ENCODE measurements at regions not wholly inside any gene's neighbourhood (a gene's known extent, or its start where the extent isn't known, plus 50 kb on each side); places are given as distances from the start of the nearest gene placed in this dataset.
A peak's percentile ranks its signal among the peaks of the same experiment; 100 is the strongest.
"Not testable (repeated sequence)": the region's sequence is repeated elsewhere in the genome, so short reads cannot be mapped to it uniquely, and the experiment has no call there.

DNA sequence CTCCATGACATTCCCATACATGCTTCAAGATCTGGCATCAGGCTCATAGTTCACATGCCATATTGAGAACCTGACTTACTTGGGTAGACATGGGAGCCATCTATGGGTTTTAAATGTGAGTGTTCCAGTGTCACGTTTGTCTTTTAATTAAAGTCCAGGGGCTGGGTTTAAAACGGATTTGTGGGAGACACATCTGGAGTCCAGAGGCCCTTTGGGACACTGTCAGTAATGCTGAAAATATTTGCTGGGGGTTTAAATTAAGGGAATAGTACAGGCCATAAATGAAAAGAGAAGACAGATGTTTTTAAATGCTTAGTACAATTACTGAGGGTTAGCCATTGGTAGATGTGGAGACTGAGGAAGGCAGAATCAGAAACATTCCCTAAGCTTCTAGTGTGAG lies 478.0 kb downstream of the PID1 start:
- DNase-seq (ENCODE audit: low read depth), result no peak

DNA sequence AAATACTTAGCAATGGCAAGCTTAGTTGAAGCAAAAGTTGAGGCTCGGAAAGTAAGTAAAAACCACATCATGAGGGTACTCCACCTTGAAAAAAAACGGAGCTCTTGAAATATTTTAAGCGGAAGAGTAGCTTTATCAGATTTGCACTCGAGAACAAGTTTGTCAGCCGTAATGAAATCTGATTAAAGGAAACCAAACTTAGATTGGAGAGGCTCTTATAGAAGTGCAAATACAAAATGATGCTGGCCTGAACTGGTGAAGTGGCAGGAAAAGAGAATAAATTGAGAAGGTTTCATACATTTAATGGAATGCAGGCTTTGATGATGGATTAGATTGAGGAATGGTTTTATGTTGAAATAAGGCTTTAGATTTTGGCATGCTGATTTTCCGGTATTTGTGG lies 484.2 kb downstream of the PID1 start:
- no peak for DNase-seq (ENCODE audit: low read depth)

DNA sequence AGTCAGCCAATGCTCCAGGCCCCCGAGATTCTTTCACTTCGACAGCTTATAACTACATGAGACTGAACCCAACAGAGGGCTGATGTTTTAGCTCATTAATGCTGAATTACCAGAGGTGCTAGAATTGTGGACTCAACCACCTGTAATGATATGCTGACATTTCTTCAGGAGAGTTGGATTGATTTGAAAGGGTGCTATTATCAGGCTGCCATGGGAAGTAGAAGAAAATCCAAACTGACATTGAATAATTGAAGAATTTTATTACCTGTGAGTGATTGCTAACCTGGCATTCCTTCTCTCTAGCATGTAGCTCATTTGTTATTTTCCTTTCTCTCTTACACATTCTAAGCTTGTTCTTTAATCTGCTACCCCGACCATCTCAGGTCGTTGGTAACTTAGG lies 488.8 kb downstream of the PID1 start:
- DNase-seq (ENCODE audit: low read depth), result no peak

DNA sequence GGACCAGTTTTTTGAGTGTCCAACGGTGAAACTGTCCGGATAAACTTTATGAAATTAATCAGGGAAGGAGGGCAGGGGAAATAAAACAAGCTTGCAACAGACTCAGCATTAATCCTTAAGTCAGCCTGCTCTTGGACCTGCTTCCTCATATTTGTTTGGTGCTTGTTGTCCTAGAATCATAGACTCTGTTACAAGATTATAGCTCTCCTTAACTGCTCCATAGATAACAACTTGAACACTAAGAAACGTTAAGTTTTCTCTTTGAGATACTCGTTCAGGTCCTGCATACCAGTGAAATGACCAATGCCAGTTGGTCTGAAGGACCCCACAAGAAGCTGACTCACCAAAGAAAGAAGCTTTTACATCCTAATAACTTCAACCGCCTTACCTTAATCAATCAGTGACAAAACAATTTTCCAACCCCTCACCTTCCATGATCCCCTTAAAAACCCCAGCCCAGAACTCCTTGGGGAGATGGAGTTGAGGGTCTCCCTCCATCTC lies 493.2 kb downstream of the PID1 start:
- peak; percentile 83 for DNase-seq (ENCODE audit: low read depth)

DNA sequence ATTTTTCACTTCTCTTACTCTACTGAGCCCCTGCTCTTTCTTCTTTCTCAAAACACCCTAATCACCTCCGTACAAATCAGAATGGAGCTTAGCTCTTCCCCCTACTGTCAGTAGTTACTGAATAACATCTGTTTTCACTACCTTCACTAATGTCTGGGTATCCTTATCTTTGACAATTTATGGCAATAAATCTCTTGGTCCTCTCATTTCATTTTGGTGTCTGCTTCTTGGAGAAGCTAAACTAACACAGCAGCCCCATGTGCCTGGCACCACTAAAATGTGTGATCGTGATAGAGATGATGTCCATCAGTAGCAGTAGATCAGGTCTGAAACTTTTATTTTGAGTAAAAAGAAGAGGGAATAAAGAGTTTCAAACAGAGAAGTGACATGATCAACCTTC lies 496.5 kb downstream of the PID1 start:
- no peak for DNase-seq (ENCODE audit: low read depth)

DNA sequence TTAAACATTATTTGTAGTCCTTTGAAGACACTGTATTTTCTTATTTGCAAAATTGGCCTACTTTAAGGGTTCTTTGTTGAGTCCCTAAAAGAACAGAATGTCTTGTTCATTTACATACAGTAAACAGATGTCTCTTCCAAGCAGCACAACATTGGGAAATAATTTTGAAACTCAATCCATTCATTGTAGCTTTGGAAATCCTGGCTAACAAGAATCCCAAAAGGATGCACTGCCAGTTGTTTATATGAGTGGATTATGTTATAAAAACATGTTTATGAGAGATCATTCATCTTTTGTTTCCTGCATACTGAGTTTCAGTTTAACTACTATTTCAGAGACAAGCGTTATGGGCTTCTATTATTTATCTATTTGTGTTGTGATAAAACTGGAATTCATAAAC lies 499.3 kb downstream of the PID1 start:
- DNase-seq (ENCODE audit: low read depth), result no peak

DNA sequence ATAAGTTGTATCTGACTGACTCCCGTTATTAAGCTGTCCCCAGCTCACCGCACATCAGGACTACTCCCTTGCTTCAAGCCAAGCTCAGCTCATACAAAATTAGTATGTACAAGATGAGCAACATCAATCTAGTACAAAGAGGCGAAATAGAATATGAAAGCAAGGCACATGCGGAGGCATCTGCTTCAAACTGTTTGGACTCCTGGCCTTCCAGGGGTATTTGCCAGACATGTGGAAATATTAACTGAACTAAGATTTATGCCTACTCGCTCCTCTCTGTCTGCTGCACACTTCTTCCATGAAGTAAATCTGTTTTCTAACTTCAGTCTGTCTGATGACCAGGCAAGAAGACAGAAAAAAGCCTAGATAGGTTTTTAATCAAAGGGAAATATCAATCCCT lies 499.8 kb downstream of the PID1 start:
- DNase-seq (ENCODE audit: low read depth), result no peak

DNA sequence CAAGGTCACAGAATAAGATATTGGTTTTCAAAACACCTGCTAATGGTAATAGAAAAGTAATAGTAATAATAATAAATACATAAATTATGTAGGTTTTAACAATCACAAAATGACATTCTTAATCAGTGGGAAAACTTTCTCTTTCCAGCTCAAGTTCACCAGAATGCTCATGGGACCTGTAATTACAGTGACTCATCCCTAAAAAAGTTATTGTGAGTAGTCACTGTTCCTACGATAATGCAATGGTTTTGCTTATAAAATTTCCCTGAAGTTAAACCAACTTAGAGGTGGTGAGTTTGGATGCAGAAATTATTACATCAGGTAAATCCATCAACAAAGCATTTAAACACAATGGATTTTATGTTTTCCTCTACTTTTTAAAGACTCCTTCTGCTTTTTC lies 502.3 kb downstream of the PID1 start:
- DNase-seq (ENCODE audit: low read depth), result peak; percentile 88

DNA sequence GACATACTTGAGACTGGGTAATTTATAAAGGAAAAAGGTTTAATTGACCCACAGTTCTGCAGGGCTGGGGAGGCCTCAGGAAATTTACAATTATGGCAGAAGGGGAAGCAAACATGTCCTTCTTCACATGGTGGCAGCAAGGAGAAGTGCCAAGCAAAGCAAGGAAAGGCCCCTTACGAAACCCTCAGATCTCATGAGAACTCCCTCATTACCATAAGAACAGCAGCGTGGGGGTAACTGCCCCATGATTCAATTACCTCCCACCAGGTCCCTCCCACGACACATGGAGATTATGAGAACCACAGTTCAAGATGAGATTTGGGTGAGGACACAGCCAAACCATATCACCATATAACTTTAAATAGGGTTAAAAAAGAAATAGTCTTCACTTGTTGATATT lies 502.9 kb downstream of the PID1 start:
- not testable (repeated sequence) for DNase-seq (ENCODE audit: low read depth)

DNA sequence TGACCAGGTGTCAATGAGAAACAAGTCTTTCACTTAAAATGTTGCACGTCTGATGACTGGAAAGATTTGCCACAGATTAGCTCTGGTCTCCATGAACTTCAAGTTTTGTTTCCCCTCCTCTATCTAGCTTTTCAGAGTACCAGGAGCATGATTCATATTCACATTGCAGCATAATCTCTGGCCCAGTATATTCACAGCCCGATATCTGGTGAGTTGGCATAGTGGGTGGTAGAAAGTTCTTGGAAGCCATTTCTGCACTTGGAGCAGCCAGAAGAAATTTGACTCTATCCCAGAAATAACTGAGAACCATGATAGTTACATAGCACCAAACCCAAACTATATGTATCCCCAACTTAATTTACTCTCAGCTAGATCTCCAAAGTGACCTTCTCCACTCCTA lies 503.9 kb downstream of the PID1 start:
- peak; percentile 36 for DNase-seq (ENCODE audit: low read depth)

DNA sequence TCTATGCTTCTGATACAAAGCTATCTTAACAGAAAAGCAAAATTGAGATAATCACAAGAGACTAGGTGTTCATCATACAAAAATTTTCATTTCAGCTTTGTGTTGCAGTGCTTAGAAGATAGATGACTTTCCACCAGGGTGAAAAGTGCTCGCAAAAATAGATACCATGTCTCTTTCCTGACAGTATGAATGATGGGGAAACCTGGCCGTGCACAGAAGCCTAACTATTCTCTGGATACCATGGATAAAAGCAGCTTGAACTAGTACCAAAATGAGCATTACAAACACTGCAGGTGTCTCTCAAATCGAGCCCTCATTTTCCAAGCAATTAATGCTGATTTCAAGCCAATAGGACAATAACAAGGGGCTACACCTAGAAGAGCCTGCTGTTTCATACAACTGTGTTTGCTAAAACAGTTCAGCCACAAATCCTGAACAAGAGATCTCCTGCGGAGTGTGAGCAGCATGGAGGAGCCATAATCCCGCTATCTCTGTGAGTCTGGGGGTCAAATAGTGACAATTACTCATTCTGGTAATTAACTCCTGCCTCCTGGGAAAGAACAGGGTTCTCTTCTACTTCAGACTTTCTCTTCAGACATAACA lies 507.6 kb downstream of the PID1 start:
- DNase-seq (ENCODE audit: low read depth), result no peak

DNA sequence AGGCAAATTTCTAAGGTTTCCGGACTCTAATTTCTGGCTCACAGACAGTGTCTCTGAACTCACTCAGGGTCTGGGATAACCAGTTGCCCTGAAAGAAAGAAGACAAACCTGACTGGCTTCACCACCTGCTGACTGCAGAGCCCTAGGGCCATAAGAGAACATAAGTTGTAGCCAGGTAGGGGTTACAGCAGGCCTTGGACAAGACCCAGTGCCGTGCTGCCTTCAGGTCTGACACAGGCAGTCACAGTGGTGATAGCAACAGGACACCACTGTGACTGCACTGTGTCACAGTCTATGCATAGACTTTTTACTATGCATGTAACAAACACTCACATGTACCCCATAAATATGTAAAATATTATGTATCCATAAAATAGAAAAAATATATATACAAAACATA lies 508.5 kb downstream of the PID1 start:
- DNase-seq (ENCODE audit: low read depth), result no peak

DNA sequence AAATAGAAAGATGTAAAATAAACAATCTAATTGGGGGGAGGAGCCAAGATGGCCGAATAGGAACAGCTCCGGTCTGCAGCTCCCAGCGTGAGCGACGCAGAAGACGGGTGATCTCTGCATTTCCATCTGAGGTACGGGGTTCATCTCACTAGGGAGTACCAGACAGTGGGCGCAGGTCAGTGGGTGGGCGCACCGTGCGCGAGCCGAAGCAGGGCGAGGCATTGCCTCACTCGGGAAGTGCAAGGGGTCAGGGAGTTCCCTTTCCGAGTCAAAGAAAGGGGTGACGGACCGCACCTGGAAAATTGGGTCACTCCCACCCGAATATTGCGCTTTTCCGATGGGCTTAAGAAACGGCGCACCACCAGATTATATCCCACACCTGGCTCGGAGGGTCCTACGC lies 515.4 kb downstream of the PID1 start:
- not testable (repeated sequence) for DNase-seq (ENCODE audit: low read depth)

DNA sequence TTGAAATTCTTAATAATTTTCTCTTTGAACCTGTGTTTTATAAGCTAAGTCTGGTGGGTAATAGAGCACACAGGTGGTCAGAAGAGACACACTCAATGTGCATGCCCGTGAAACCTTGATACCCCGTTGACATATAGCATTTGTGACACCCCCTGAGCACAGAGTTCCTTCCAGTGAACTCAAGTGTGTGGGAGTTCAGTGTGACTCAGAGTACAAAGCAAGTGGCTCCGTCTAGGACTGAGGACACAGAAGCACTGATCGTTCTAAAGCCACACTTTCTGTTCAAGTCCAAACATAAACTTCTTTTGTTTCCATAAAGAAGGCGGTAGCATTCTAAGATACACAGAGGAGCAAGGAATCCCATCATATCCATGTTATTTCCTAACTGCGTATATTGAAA lies 523.6 kb downstream of the PID1 start:
- DNase-seq (ENCODE audit: low read depth), result peak; percentile 49

DNA sequence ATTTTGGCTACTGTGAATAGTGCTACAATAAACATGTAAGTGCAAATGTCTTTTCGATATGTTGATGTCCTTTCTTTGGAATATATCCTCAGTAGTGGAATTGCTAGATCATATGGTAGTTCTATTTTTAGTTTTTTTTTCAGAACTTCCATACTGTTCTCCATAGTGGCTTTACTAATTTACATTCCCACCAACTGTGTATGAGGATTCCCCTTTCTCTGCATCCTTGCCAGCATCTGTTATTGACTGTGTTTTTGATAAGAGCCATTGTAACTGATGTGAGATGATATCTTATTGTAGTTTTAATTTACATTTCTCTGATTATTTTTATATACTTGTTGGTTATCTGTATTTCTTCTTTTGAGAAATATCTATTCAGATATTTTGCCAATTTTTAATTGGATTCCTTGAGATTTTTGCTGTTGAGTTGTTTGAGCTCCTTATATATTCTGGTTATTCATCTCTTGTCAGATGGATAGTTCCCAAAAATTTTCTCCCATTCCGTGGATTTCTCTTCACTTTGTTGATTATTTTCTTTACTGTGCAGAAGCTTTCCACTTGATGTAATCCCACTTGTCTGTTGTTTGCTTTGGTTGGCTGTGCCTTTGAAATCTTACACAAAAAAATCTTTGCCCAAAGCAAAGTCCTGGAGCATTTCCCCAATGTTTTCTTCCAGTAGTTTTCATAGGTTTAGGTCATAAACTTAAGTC lies 532.3 kb downstream of the PID1 start:
- DNase-seq (ENCODE audit: low read depth), result no peak

DNA sequence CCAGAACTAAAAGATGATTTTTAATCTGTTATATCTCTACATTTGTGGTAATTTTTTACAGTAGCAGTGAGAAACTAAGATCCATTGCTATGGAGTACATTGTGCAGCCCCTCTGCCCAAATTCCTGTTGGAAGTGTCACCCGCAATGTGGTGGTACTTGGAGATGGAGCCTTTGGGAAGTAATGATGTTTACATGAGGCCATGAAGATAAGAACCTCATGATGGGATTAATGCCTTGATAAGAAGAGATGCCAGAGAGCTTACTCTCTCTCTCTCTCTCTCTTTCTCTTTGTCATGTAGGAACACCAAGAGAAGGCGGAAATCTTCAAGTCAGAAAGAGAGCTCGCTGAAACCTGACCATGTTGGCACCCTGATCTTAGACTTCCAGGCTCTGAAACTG lies 535.4 kb downstream of the PID1 start:
- DNase-seq (ENCODE audit: low read depth), result no peak

DNA sequence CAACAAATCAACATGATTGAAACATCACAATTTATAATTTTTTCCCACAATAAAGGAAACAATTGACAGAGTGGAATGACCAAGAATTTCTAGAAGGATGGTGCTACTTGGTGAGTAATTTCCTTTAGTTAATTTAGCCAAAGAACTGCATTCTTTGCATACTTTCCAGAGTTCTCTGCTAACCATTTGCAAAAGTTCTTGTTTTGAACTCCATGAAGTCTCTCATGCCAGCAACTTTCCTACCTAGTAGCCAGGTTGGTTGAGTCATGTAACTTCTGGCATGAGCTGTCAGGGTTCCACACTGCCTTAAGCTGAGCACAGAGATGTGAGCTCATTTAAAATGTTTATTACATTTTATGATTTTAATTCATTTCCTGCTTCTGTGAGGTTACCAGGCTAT lies 539.6 kb downstream of the PID1 start:
- DNase-seq (ENCODE audit: low read depth), result peak; percentile 96

DNA sequence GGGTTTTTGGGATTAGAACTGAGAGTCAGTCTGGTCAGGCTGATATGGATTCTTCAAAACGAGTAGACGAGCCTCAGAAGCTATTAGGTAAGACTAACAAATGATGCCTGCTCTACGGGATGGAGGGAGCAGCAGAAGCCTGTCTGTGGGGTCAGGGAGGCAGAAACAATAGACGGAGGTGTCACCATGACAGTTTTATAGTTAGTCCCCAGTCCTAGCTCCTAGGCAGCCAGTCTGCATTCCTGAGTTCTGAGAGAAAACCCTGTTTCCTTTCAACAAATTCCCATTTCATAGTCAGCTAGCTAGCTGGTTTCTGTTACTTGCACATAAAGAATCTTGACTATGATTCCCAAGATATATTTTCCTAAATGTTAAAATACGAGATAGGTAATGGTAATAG lies 542.1 kb downstream of the PID1 start:
- DNase-seq (ENCODE audit: low read depth), result peak; percentile 64

DNA sequence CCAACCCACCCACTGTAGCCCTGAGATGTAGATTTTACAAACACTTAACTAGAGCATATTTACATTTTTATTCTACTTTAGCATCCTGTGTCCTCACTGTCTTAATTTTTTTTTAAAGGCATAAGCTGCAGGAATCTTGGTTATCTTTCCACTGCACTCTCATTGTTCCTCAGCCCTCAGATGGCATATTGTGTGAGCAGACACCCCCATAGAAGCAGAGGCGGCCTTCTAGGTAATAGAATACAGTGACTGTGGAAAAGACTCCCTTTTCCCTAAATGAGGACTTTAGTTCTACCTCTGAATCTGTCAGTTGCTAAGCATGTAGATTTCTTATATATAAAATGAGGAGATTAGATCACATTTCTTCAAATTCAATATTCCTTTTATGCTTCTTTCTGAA lies 543.5 kb upstream of the SPHKAP start:
- no peak for DNase-seq (ENCODE audit: low read depth)

DNA sequence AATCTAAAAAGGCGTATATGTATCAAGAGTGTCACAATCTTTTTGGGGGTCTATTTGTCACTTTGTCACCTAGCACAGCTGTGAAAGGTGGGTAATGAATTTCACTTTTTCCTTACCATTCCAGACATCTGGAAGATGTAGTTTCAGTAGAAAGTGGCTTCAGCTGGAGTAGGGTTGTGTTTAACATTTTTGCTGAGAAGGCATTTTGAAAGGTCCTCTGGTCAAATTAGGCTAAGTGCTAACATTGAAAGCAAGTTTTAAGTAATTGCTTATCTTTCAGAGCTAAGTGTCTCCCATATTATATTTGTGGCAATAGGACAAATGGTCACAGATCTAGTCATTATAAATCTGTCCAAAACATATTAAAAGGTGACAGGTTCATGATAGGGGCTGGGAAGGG lies 542.1 kb upstream of the SPHKAP start:
- no peak for DNase-seq (ENCODE audit: low read depth)

DNA sequence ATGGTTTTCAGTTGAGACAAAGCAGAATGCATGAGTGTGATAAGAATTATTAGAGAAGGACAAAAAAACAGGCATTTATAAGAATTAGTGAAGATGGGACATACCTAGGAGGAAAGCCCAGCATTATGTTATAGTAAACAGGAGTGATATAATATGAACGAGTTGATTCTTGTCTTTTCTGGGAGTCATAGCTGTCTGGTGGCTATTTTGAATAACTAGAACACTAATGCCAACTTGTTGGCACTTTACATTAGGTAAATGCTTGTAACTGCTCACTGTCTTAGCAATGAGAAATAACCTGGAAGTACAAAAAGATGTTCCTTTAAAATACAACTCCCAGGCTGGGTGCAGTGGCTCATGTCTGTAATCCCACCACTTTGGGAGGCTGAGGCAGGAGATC lies 540.8 kb upstream of the SPHKAP start:
- DNase-seq (ENCODE audit: low read depth), result no peak

DNA sequence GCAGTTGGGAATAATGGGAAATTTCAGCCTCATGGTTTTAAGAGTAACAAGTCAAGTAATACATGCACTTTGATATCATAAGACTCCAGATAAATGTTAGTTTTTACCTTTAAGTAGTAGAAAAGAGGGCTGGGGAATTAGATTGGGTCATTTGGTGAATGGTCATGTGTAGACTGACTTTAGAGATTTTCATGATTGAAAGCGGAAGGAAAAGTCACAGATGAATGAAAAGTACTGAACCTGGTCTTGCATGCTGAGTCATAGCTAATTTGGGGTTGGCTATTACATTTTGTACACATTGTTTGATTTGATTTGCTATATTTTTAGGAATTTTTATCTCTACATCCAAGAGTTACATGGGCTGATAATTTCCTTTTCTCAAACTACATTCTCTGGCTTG lies 539.4 kb upstream of the SPHKAP start:
- DNase-seq (ENCODE audit: low read depth), result no peak

DNA sequence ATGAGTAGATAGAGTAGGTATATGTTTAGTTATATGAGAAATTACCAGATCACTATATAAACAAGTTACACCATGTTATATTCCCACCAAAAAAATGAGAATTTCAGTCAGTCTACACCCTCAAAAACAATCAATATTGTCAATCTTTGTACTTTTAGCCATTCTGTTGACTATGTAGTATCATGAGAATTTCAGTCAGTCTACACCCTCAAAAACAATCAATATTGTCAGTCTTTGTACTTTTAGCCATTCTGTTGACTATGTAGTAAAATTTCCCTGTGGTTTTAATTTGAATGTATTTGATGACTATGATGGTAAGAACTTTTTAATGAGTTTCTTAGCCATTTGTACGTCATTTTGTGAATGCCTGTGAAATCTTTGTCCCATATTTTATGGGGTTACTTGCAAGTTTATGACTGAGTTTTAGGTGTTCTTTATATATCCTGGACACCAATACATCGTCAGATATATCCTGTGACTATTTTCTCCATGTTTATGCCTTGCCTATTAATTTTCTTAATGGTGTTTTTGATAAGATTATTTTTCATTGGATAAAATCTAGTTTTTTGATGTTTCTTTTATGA lies 528.4 kb upstream of the SPHKAP start:
- no peak for DNase-seq (ENCODE audit: low read depth)

DNA sequence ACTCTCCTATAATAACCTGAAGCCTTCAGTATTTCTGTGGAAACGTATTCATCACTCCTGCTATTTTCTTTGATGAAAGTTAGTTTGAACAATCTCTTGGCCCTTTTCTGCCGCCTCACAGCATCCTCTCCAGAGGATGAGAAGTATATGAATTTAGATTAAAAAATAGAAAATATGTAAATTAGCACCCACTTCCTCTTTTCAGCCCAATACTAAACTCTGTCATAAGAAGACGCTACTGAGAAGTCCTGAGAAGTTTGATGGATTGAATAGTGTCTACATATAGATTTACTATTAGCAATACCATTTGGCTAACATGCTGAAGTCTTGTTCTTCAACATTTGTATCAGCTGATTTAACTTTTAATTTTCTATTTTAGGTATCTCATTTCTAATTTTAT lies 526.4 kb upstream of the SPHKAP start:
- DNase-seq (ENCODE audit: low read depth), result no peak
